Ureter (tissue), 1 donor: ENCODE measurements at regions not wholly inside any gene's neighbourhood (a gene's known extent, or its start where the extent isn't known, plus 50 kb on each side); places are given as distances from the start of the nearest gene placed in this dataset.

ENCODE experiments used
- DNase-seq: peaks from one replicate; pipeline ENCODE4 v3.0.0-alpha.2; 2020; ENCODE audit warnings: low spot score
- donor health status: DM: yes; HTN: yes; CAD: no.

- no peak for DNase-seq
Measured at GRCh38 chrX:71000139-71000538, 68.0 kb downstream of the SNX12 start.

GRCh38 chrX:70998411-70999027 lies 67.6 kb upstream of the SLC7A3 start:
- peak; percentile 49 for DNase-seq

- DNase-seq = no peak
Measured at GRCh38 chrX:70995338-70995737, 64.4 kb upstream of the SLC7A3 start.

GRCh38 chrX:70988425-70988824 lies 57.5 kb upstream of the SLC7A3 start:
- no peak for DNase-seq
